ENCODE measurements at regions not wholly inside any gene's neighbourhood (a gene's known extent, or its start where the extent isn't known, plus 50 kb on each side); places are given as distances from the start of the nearest gene placed in this dataset.

DNA sequence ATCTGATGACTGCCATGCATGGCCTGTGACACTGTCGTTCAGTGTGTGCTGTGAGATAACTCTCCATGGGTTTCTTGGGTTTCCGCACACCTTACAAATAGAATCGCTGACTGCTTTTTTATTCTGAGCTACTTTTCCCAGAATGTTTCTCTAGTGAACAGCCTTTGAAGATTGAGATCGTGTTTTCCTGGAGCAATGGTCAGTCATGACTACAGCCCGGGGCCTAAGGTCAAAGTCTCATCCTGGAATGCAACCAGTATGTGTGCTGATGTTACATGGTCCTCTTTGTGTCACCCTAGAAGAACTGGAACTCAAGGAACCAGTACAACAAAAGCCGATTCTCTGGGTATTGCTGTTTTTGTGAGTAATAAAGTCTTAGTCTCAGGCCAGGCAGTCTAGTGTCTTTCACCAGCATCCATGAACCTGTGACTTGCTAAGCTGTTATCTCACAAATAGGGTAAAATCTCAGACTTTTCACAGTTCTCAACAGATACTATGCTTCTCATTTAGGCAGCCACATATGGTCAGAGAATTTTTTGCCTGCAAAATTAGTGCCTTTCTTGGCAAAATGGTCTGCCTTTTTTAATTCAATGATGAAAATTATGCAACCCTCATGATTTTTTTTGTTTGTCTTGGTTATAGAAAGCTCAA lies 124.9 kb upstream of the PIEZO2 start (continued):
- TF ChIP-seq, protein P1, sequence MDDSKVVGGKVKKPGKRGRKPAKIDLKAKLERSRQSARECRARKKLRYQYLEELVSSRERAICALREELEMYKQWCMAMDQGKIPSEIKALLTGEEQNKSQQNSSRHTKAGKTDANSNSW (CRISPR knock-in tag; IDR thresholded peaks at IDR 0.05; ENCODE audit: borderline replicate concordance): no peak
- TF ChIP-seq ZNF652 (CRISPR knock-in tag; IDR thresholded peaks at IDR 0.05; ENCODE audit: borderline replicate concordance, low read depth) (no peak), ZKSCAN1 (IDR thresholded peaks at IDR 0.05; ENCODE audit: low read length) (no peak), PTBP1 (IDR thresholded peaks at IDR 0.05; ENCODE audit: low read depth, low read length, poor library complexity, severe bottlenecking) (no peak), SCMH1 (CRISPR knock-in tag; IDR thresholded peaks at IDR 0.05; ENCODE audit: borderline replicate concordance) (no peak), ZNF264 (CRISPR knock-in tag; IDR thresholded peaks at IDR 0.05) (peak; percentile 72; the same call in 1 of the 2 replicates), GABPA (IDR thresholded peaks at IDR 0.05; ENCODE audit: low read depth, low read length) (no peak), GABPA (CRISPR knock-in tag; IDR thresholded peaks at IDR 0.05; ENCODE audit: low read depth) (peak; percentile 18; the same call in 1 of the 2 replicates), SRSF9 (IDR thresholded peaks at IDR 0.05; ENCODE audit: borderline replicate concordance, insufficient read depth, low read depth, low read length, poor library complexity, severe bottlenecking) (no peak), SRF (IDR thresholded peaks at IDR 0.05; ENCODE audit: low read depth, low read length) (no peak), NFKBIZ (CRISPR knock-in tag; IDR thresholded peaks at IDR 0.05) (no peak), ZNF10 (CRISPR knock-in tag; IDR thresholded peaks at IDR 0.05; ENCODE audit: borderline replicate concordance, low read depth) (no peak), HNRNPH1 (optimal IDR thresholded peaks at IDR 0.05; ENCODE audit: low read depth, low read length) (no peak), YEATS2 (CRISPR knock-in tag; IDR thresholded peaks at IDR 0.05; ENCODE audit: borderline replicate concordance) (no peak; the same call in 1 of the 2 replicates), ZNF235 (CRISPR knock-in tag; IDR thresholded peaks at IDR 0.05; ENCODE audit: borderline replicate concordance) (no peak), ZNF629 (CRISPR knock-in tag; conservative IDR thresholded peaks at IDR 0.05) (no peak), ATAD3A (CRISPR knock-in tag; IDR thresholded peaks at IDR 0.05) (no peak), ZNF558 (CRISPR knock-in tag; IDR thresholded peaks at IDR 0.05; ENCODE audit: borderline replicate concordance) (no peak), ZNF547 (CRISPR knock-in tag; IDR thresholded peaks at IDR 0.05) (no peak), SMC3 (IDR thresholded peaks at IDR 0.05; ENCODE audit: low read length) (no peak; the same call in 1 of the 2 replicates)
- TF ChIP-seq, protein P2, sequence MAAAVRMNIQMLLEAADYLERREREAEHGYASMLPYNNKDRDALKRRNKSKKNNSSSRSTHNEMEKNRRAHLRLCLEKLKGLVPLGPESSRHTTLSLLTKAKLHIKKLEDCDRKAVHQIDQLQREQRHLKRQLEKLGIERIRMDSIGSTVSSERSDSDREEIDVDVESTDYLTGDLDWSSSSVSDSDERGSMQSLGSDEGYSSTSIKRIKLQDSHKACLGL (CRISPR knock-in tag; IDR thresholded peaks at IDR 0.05): no peak
- TF ChIP-seq, protein P3, sequence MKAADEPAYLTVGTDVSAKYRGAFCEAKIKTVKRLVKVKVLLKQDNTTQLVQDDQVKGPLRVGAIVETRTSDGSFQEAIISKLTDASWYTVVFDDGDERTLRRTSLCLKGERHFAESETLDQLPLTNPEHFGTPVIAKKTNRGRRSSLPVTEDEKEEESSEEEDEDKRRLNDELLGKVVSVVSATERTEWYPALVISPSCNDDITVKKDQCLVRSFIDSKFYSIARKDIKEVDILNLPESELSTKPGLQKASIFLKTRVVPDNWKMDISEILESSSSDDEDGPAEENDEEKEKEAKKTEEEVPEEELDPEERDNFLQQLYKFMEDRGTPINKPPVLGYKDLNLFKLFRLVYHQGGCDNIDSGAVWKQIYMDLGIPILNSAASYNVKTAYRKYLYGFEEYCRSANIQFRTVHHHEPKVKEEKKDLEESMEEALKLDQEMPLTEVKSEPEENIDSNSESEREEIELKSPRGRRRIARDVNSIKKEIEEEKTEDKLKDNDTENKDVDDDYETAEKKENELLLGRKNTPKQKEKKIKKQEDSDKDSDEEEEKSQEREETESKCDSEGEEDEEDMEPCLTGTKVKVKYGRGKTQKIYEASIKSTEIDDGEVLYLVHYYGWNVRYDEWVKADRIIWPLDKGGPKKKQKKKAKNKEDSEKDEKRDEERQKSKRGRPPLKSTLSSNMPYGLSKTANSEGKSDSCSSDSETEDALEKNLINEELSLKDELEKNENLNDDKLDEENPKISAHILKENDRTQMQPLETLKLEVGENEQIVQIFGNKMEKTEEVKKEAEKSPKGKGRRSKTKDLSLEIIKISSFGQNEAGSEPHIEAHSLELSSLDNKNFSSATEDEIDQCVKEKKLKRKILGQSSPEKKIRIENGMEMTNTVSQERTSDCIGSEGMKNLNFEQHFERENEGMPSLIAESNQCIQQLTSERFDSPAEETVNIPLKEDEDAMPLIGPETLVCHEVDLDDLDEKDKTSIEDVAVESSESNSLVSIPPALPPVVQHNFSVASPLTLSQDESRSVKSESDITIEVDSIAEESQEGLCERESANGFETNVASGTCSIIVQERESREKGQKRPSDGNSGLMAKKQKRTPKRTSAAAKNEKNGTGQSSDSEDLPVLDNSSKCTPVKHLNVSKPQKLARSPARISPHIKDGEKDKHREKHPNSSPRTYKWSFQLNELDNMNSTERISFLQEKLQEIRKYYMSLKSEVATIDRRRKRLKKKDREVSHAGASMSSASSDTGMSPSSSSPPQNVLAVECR (CRISPR knock-in tag; IDR thresholded peaks at IDR 0.05; ENCODE audit: borderline replicate concordance): no peak
- TF ChIP-seq, protein P4, sequence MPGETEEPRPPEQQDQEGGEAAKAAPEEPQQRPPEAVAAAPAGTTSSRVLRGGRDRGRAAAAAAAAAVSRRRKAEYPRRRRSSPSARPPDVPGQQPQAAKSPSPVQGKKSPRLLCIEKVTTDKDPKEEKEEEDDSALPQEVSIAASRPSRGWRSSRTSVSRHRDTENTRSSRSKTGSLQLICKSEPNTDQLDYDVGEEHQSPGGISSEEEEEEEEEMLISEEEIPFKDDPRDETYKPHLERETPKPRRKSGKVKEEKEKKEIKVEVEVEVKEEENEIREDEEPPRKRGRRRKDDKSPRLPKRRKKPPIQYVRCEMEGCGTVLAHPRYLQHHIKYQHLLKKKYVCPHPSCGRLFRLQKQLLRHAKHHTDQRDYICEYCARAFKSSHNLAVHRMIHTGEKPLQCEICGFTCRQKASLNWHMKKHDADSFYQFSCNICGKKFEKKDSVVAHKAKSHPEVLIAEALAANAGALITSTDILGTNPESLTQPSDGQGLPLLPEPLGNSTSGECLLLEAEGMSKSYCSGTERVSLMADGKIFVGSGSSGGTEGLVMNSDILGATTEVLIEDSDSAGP (CRISPR knock-in tag; IDR thresholded peaks at IDR 0.05; ENCODE audit: borderline replicate concordance): no peak
- TF ChIP-seq, protein P5, sequence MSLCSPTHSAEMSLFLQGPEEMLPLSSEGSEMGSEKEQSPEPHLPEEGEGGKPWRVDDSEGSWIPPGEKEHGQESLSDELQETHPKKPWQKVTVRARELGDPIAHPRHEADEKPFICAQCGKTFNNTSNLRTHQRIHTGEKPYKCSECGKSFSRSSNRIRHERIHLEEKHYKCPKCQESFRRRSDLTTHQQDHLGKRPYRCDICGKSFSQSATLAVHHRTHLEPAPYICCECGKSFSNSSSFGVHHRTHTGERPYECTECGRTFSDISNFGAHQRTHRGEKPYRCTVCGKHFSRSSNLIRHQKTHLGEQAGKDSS (CRISPR knock-in tag; IDR thresholded peaks at IDR 0.05; ENCODE audit: borderline replicate concordance, low read depth): no peak
